GM21526 (cell line): ENCODE measurements at regions not wholly inside any gene's neighbourhood (a gene's known extent, or its start where the extent isn't known, plus 50 kb on each side); places are given as distances from the start of the nearest gene placed in this dataset.
A peak's percentile ranks its signal among the peaks of the same experiment; 100 is the strongest.

ENCODE experiments used
- ATAC-seq: cut with Tn5 transposase; IDR thresholded peaks from one replicate; pipeline ENCODE4 v1.9.1; 2021; ENCODE audit warnings: moderate library complexity; ENCODE audit not compliant: unreplicated experiment, low FRiP score

GRCh38 chr11:62033191-62034035, 66.0 kb upstream of the FTH1 start:
- ATAC-seq = no peak

GRCh38 chr11:62030071-62030684, 62.7 kb upstream of the FTH1 start:
- ATAC-seq = no peak

- no peak for ATAC-seq
Observed at GRCh38 chr11:62026739-62027370, 59.4 kb upstream of the FTH1 start.

GRCh38 chr11:62025487-62026105, 58.2 kb upstream of the FTH1 start:
- ATAC-seq = peak; percentile 63

GRCh38 chr11:62024936-62025486, 57.6 kb upstream of the FTH1 start:
- ATAC-seq = no peak

- no peak for ATAC-seq
Observed at GRCh38 chr11:62022211-62022610, 54.8 kb upstream of the FTH1 start.

GRCh38 chr11:62020661-62021060, 53.2 kb upstream of the FTH1 start:
- no peak for ATAC-seq

- ATAC-seq = no peak
Observed at GRCh38 chr11:62018981-62019664, 51.7 kb upstream of the FTH1 start.

- no peak for ATAC-seq
Observed at GRCh38 chr11:62017878-62018655, 50.6 kb upstream of the FTH1 start.
